ENCODE measurements at regions not wholly inside any gene's neighbourhood (a gene's known extent, or its start where the extent isn't known, plus 50 kb on each side); places are given as distances from the start of the nearest gene placed in this dataset.

- peak; percentile 60 for DNase-seq (ENCODE audit: low read depth)
Observed at GRCh38 chrX:22325096-22325495, 52.4 kb downstream of the CBLL2 start.

GRCh38 chrX:22329783-22330182 is 57.1 kb downstream of the CBLL2 start:
- no peak for DNase-seq (ENCODE audit: low read depth)

- DNase-seq (ENCODE audit: low read depth), result no peak
Observed at GRCh38 chrX:22338740-22339139, 66.0 kb downstream of the CBLL2 start.

- DNase-seq (ENCODE audit: low read depth), result no peak
Observed at GRCh38 chrX:22339459-22339858, 66.7 kb downstream of the CBLL2 start.

GRCh38 chrX:22340022-22340616 is 67.4 kb downstream of the CBLL2 start:
- peak; percentile 6 for DNase-seq (ENCODE audit: low read depth)

GRCh38 chrX:22343192-22343591 is 70.5 kb downstream of the CBLL2 start:
- DNase-seq (ENCODE audit: low read depth), result no peak

GRCh38 chrX:22345884-22346283 is 73.2 kb downstream of the CBLL2 start:
- peak; percentile 36 for DNase-seq (ENCODE audit: low read depth)

GRCh38 chrX:22347491-22347890 is 74.8 kb downstream of the CBLL2 start:
- no peak for DNase-seq (ENCODE audit: low read depth)

- DNase-seq (ENCODE audit: low read depth), result no peak
Observed at GRCh38 chrX:22349116-22349515, 76.4 kb downstream of the CBLL2 start.

- DNase-seq (ENCODE audit: low read depth), result no peak
Observed at GRCh38 chrX:22351076-22351475, 78.4 kb downstream of the CBLL2 start.

GRCh38 chrX:22351966-22352365 is 79.3 kb downstream of the CBLL2 start:
- DNase-seq (ENCODE audit: low read depth), result no peak

- DNase-seq (ENCODE audit: low read depth), result no peak
Observed at GRCh38 chrX:22357621-22358020, 84.9 kb downstream of the CBLL2 start.

- DNase-seq (ENCODE audit: low read depth), result peak; percentile 6
Observed at GRCh38 chrX:22360129-22360528, 87.4 kb downstream of the CBLL2 start.

GRCh38 chrX:22365460-22365859 is 92.7 kb downstream of the CBLL2 start:
- peak; percentile 50 for DNase-seq (ENCODE audit: low read depth)

- DNase-seq (ENCODE audit: low read depth), result peak; percentile 50
Observed at GRCh38 chrX:22366166-22366702, 93.5 kb downstream of the CBLL2 start.

GRCh38 chrX:22366906-22367305 is 94.2 kb downstream of the CBLL2 start:
- DNase-seq (ENCODE audit: low read depth), result no peak

- no peak for DNase-seq (ENCODE audit: low read depth)
Observed at GRCh38 chrX:22373094-22373493, 100.4 kb downstream of the CBLL2 start.

- DNase-seq (ENCODE audit: low read depth), result no peak
Observed at GRCh38 chrX:22373766-22374165, 101.1 kb downstream of the CBLL2 start.

GRCh38 chrX:22376369-22376768 is 103.7 kb downstream of the CBLL2 start:
- DNase-seq (ENCODE audit: low read depth), result no peak

GRCh38 chrX:22378296-22378695 is 105.6 kb downstream of the CBLL2 start:
- DNase-seq (ENCODE audit: low read depth), result peak; percentile 18

- no peak for DNase-seq (ENCODE audit: low read depth)
Observed at GRCh38 chrX:22383988-22384387, 111.3 kb downstream of the CBLL2 start.

- DNase-seq (ENCODE audit: low read depth), result peak; percentile 75
Observed at GRCh38 chrX:22389556-22390179, 117.0 kb downstream of the CBLL2 start.

- no peak for DNase-seq (ENCODE audit: low read depth)
Observed at GRCh38 chrX:22392133-22392948, 119.6 kb downstream of the CBLL2 start.

Measured in amniotic epithelial cell (primary cell).